ENCODE measurements at regions not wholly inside any gene's neighbourhood (a gene's known extent, or its start where the extent isn't known, plus 50 kb on each side); places are given as distances from the start of the nearest gene placed in this dataset.

GRCh38 chr17:73772107-73772705 lies 128.0 kb upstream of the SDK2 start:
- in situ Hi-C loops (cut with MboI; ENCODE audit: low pct_unique_long_range_greater_than_20kb, low sequenced_read_pairs), result no loop called here
- no peak for DNase-seq

GRCh38 chr17:73773702-73774101 lies 129.5 kb upstream of the SDK2 start:
- no peak for DNase-seq
- in situ Hi-C loops (cut with MboI; ENCODE audit: low pct_unique_long_range_greater_than_20kb, low sequenced_read_pairs), result no loop called here

GRCh38 chr17:73774852-73775251 lies 130.6 kb upstream of the SDK2 start:
- DNase-seq, result no peak
- in situ Hi-C loops (cut with MboI; ENCODE audit: low pct_unique_long_range_greater_than_20kb, low sequenced_read_pairs), result no loop called here

DNA sequence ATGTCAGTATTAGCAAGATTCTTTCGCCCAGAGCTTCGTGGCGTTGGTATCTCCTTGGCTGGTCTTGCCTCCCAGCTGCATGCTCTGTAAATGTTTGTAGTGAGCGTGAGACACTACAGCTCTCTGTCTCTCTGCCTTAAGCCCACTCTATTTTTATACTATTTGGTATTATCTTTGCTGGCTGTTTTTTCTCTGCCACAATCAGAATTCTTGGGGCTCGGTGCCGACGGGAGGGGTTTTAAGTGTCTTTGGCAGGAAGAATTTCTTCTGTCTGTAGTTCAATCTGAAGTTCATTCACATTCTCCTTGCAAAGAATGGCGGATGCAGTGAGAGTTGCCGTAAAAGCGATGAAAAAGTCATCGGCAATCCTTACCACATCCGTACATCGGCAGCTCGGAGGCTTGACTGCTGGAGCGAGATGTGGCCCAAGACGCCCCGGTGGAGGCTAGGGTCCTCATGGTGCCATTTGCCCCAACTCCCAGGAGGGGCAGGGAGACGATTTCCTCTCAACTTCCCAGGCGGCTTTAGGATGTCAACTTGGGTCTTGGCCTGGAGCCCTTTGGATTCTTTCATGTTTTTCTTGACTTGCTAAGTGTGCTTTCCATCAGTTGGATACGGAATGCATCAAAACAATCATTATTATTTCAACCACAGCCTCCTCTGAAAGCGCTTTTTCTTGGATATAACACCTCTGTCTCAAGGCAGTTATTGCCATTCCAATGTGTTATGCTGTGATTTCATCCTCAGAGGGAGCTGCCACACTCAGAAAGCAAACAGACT lies 132.3 kb upstream of the SDK2 start:
- DNase-seq, result no peak
- in situ Hi-C loops (cut with MboI; ENCODE audit: low pct_unique_long_range_greater_than_20kb, low sequenced_read_pairs), result no loop called here

DNA sequence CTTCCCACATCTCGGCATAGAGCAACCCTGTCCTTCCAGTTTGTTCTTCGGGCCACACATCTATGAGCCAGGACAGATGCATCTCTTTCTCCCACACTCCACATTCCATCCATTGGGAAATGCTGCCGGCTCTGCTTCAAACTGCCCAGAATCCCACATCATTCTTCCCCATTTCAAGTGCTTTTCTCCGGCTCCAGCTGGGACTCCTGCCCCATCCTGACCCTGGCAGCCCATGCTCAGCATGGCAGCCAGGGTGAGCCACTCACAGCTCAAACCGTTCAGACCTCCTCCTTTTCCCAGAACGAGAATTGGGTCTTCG lies 132.8 kb upstream of the SDK2 start:
- DNase-seq, result no peak
- in situ Hi-C loops (cut with MboI; ENCODE audit: low pct_unique_long_range_greater_than_20kb, low sequenced_read_pairs), result no loop called here

DNA sequence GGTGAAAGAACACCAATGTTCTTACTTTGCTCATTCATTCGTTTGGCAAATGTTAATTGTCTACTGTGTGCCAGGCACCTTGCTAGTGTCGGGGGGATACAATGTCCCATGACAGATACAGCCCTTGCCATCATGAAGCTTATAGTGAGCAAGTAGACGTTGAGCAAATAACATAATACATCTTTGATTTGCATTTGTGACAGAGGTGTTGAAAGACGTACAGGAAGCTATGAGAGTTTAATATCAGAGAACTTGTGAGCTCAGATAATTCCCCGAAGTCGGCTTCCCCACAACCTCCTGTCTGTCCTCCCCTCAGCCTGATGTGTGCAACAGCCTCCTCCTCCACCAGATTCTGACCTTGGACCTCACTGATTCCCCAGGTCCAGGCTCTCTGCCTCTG lies 138.0 kb upstream of the SDK2 start:
- in situ Hi-C loops (cut with MboI; ENCODE audit: low pct_unique_long_range_greater_than_20kb, low sequenced_read_pairs), result loop anchor here (10.0 kb wide), 1 partner anchor 57 kb away; no protein-coding TSS in a partner anchor
- no peak for DNase-seq

- in situ Hi-C loops (cut with MboI; ENCODE audit: low pct_unique_long_range_greater_than_20kb, low sequenced_read_pairs), result loop anchor here (10.0 kb wide), 1 partner anchor 58 kb away; no protein-coding TSS in a partner anchor
- peak; percentile 1 for DNase-seq
These were observed 138.6 kb upstream of the SDK2 start for GRCh38 chr17:73782641-73783381.

DNA sequence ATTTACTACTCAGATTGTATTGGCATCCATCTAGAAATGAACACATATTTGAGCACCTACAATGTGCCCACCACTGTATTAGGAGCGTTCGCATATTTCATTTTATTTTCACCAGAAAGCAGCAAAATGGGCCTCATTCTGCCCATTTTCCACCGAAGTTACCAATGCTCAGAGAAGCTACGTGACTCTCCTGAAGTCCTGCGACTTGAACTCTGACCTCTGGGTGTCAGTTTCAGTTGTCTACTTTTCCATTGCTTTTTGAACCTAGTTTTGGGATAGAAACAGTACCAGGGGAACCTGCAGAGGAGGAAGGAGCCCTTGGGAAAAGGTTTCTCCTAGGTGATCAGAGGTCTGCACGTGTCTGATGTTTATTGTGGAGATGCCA lies 139.1 kb upstream of the SDK2 start:
- no peak for DNase-seq
- in situ Hi-C loops (cut with MboI; ENCODE audit: low pct_unique_long_range_greater_than_20kb, low sequenced_read_pairs), result loop anchor here (10.0 kb wide), 1 partner anchor 59 kb away; no protein-coding TSS in a partner anchor

DNA sequence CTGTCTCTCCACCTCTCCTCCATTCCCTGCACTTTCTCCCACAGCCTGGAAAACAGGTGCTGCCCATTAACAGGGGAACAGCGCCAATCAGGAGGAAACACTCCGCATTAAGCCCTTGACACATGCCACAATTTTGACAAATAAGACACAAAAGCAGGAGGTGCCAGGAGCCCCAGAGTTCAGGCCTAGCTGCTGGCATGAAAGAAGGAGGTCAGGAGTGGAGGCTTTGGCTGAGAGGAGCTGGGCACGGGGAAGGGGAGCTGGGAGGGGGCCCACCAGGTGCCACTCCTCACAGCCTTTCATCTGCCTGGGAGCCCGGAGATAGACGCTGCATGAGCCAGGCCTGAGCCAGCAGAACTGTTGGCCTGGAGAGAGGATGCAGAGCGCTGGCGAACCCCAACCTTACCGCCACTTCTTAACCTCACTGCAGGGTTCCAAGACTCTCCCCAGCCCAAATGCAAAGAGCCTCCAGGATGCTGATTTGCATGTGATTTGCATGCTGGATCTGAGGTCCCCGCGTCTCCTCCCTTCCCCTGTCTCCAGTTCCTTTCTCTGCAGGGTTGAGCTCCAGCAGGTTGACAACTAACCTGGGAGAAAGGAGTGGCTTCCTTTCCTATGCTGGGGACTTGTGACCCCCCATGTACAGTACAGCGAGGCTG lies 139.8 kb upstream of the SDK2 start:
- no peak for DNase-seq
- in situ Hi-C loops (cut with MboI; ENCODE audit: low pct_unique_long_range_greater_than_20kb, low sequenced_read_pairs), result loop anchor here (10.0 kb wide), 1 partner anchor 59 kb away; no protein-coding TSS in a partner anchor

DNA sequence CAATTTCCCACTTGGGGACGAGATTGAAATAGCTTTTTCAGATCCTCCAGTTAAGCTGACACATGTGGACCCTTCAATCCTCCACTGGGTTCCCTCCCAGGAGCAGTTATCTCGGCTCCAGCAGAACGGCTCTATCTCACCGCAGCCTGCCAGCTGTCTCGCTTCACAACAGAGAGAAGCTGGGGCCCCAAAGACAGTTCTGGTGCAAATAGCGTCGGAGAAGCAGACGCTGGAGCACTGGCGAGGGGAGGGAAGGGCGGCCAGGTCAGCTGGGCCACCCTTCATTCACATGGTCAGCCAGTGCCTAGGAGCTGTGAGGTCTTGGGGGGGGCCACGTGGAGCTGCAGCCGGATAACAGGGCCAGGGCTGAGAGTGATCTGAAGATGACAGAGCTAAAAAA lies 141.3 kb upstream of the SDK2 start:
- no peak for DNase-seq
- in situ Hi-C loops (cut with MboI; ENCODE audit: low pct_unique_long_range_greater_than_20kb, low sequenced_read_pairs), result loop anchor here (10.0 kb wide), 1 partner anchor 61 kb away; no protein-coding TSS in a partner anchor

GRCh38 chr17:73785958-73786743 lies 141.9 kb upstream of the SDK2 start:
- in situ Hi-C loops (cut with MboI; ENCODE audit: low pct_unique_long_range_greater_than_20kb, low sequenced_read_pairs), result loop anchor here (10.0 kb wide), 1 partner anchor 61 kb away; no protein-coding TSS in a partner anchor
- no peak for DNase-seq

DNA sequence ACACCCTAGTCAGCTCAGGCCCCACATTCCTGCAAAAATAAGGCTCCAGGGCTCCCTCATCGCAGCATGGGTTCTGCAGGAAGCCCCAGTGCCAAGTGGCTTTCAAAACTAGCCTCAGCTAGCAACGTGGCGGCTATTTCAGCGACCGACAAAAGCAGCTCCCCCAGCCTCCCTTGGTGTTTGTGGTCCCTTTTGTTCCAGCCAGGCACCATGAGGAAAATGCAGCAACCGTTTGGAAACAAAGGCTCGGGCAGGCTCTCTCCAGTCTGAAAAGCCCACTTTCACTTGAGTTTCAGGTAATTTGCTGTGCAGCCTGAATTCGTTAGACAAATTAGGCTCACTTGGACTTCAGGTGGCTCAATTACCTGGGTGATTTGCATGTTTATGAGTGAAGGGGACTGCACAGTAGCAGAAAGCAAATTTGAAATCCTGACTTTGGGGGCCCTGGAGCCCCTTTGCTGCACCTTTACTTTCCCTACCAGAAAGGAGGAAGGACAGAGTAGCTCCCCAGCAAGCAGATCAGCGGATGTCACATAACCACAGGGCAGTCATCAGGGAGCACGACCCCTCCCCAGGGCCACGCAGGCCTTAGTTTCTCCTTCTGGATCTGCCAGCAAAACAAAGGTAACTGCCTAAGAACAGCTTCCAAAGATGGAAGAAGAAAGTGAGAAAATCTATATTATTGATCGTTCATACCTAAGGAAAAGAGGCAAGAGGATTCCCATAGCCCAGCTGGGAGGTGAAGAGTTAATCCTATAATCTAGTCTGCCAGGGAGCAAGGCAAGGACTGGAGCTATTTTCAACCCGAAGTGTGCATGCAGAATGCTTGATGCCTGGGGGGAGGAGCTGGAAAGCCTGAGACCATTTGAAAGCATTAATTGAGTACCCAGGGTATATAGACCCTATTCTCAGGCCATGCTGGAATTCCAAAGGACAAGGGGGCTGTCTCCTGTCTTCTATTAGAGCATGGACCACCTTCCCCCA lies 143.1 kb upstream of the SDK2 start:
- no peak for DNase-seq
- in situ Hi-C loops (cut with MboI; ENCODE audit: low pct_unique_long_range_greater_than_20kb, low sequenced_read_pairs), result loop anchor here (10.0 kb wide), 1 partner anchor 63 kb away; no protein-coding TSS in a partner anchor

DNA sequence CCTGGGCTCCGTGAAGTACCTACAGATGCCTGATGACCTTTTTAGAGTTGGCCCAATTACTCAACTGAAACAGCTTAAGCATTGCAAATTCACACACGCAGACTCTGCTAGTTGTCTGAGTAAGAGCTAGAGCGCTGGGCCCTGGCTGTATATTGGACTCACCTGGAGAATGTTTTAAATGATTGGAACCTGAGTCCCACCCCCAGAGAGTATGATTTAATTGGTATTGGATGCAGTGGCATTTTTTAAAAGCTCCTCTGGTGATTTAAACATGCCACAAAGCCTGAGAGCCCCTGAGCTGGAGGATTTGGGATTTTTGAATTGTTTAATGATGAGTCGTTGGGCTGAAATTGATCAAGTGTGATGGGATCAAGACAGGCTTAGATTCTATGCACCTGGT lies 143.9 kb upstream of the SDK2 start:
- in situ Hi-C loops (cut with MboI; ENCODE audit: low pct_unique_long_range_greater_than_20kb, low sequenced_read_pairs), result loop anchor here (10.0 kb wide), 1 partner anchor 63 kb away; no protein-coding TSS in a partner anchor
- no peak for DNase-seq

DNA sequence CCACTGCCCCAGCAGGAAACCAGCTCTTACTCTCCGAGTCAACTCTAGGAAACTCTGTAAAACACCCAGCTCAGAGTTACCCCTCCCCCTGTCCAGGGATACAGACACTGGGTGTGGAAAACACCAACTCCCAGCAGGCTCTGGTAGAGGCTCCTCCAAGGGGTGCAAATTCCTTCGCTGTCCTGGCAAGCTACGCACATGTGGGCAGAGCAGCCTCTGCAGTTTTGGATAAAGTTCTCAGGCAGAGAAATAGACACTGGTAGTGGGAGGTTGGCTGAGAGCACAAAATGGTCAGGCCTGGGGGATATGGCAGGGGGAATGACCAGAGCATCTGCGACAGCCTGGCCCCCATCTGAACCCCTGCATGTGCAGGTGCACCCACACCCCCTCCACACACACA lies 146.9 kb upstream of the SDK2 start:
- in situ Hi-C loops (cut with MboI; ENCODE audit: low pct_unique_long_range_greater_than_20kb, low sequenced_read_pairs), result no loop called here
- DNase-seq, result no peak

- no peak for DNase-seq
- in situ Hi-C loops (cut with MboI; ENCODE audit: low pct_unique_long_range_greater_than_20kb, low sequenced_read_pairs), result no loop called here
These were observed 147.4 kb upstream of the SDK2 start for GRCh38 chr17:73791631-73792030.

GRCh38 chr17:73792994-73793393 lies 148.7 kb upstream of the SDK2 start:
- in situ Hi-C loops (cut with MboI; ENCODE audit: low pct_unique_long_range_greater_than_20kb, low sequenced_read_pairs), result no loop called here
- DNase-seq, result no peak

DNA sequence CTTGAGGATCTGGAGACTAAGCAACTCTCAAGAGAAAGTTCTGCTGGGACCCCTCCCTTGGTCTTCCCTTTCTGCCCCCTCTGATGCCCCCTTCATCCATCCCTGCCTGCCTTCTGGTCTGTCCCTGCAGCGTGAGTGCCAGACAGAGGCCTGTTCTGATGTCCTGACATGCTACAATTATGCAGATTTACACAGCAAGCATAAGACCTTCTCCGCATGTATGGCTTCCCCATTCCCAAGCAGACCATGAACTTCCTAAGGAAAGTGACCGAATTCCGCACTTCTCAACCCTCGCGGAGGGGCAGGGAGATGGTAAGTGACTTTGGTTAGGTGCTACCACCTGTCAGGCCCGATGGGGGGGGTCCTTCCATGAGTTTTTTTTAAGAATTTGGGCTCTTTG lies 150.1 kb upstream of the SDK2 start:
- DNase-seq, result no peak
- in situ Hi-C loops (cut with MboI; ENCODE audit: low pct_unique_long_range_greater_than_20kb, low sequenced_read_pairs), result no loop called here

GRCh38 chr17:73795730-73796129 lies 151.5 kb upstream of the SDK2 start:
- DNase-seq, result no peak
- in situ Hi-C loops (cut with MboI; ENCODE audit: low pct_unique_long_range_greater_than_20kb, low sequenced_read_pairs), result no loop called here

Data from KBM-7 (cell line).